ENCODE measurements at regions not wholly inside any gene's neighbourhood (a gene's known extent, or its start where the extent isn't known, plus 50 kb on each side); places are given as distances from the start of the nearest gene placed in this dataset.

DNA sequence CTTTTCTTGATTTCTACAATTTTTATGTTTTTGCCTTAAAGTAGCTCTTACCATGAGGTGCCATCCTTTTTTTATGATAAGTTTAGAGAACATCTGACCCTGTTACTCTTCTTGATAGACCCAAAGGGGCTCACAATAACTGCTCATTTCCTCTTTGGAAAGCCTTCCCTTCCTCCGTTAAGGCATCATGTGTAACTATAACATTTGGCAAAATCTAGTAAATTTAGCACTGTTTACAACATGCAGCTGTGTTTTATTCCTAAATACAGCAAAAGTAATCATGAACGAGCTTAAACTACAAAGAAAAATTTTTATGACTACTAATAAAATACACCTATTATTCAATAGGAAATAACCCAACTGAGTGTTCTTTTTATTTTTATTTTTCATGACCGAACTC is 705.1 kb downstream of the MAT2B start:
- H3K27ac ChIP-seq = no peak overlapping the region
- in situ Hi-C loops (cut with MboI) = no loop called here
- no peaks in the 10 kb centered on the region for H3K9me2 ChIP-seq (ENCODE audit: insufficient read depth)
- H3K79me2 ChIP-seq (ENCODE audit: insufficient read depth) = no peaks in the 10 kb centered on the region
- no peak overlapping the region for H3K4me3 ChIP-seq
- H3K4me1 ChIP-seq (ENCODE audit: insufficient read depth) = no peaks in the 10 kb centered on the region
- 12 to 26% methylated on average over 3 of the region's 3 CpGs for WGBS, 2 experiments (ENCODE audit: low coverage in 1 of 2, low lambda C conversion rate in 2 of 2, missing lambda C conversion rate in 2 of 2)
- no peaks in the 10 kb centered on the region for H3K36me3 ChIP-seq (ENCODE audit: low read depth)
- DNase-seq = no peak
- no peak overlapping the region for H3K9ac ChIP-seq
- TF ChIP-seq EZH2 (IDR thresholded peaks at IDR 0.05; ENCODE audit: insufficient read depth, poor library complexity, severe bottlenecking) = no peak
- TF ChIP-seq EZH2phosphoT487 (IDR thresholded peaks at IDR 0.05; ENCODE audit: insufficient read depth, low read depth) = no peak
- no peaks in the 10 kb centered on the region for H4K20me1 ChIP-seq (ENCODE audit: insufficient read depth)
- no peaks in the 10 kb centered on the region for H3F3A ChIP-seq (ENCODE audit: insufficient read depth)
- no peaks in the 10 kb centered on the region for H3K9me3 ChIP-seq (ENCODE audit: low read depth)
- H2AFZ ChIP-seq = no peak overlapping the region
- H3K27me3 ChIP-seq (replicated peaks; ENCODE audit: insufficient read depth) = no peaks in the 10 kb centered on the region
- H3K4me2 ChIP-seq (ENCODE audit: unreplicated experiment) = no peak overlapping the region

DNA sequence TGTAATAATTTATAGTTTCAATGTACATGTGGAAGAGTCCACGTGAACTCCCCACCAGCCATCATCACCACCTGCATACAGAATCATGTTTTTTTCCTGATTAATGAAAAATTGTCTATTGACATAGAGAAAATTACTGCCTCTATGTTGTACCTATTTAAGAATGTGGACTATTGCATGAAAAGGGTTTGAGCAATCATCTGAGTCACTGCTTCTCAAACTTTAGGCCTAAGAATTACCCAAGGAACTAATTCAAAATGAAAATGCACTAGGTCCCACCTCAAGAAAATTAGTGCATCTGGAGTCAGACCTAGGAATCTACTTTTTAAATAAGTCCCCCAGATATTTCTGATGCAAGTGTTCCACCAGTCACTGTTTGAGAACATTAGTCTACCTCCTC is 709.3 kb downstream of the MAT2B start:
- no peaks in the 10 kb centered on the region for H3K36me3 ChIP-seq (ENCODE audit: low read depth)
- no peak overlapping the region for H3K27ac ChIP-seq
- no peaks in the 10 kb centered on the region for H3K4me1 ChIP-seq (ENCODE audit: insufficient read depth)
- no peaks in the 10 kb centered on the region for H3K9me2 ChIP-seq (ENCODE audit: insufficient read depth)
- H3K79me2 ChIP-seq (ENCODE audit: insufficient read depth) = no peaks in the 10 kb centered on the region
- in situ Hi-C loops (cut with MboI) = no loop called here
- H3K4me2 ChIP-seq (ENCODE audit: unreplicated experiment) = no peak overlapping the region
- TF ChIP-seq EZH2phosphoT487 (IDR thresholded peaks at IDR 0.05; ENCODE audit: insufficient read depth, low read depth) (no peak), EZH2 (IDR thresholded peaks at IDR 0.05; ENCODE audit: insufficient read depth, poor library complexity, severe bottlenecking) (no peak)
- no peaks in the 10 kb centered on the region for H3K9me3 ChIP-seq (ENCODE audit: low read depth)
- no peak overlapping the region for H3K9ac ChIP-seq
- DNase-seq = no peak
- H3K27me3 ChIP-seq (replicated peaks; ENCODE audit: insufficient read depth) = no peaks in the 10 kb centered on the region
- no peaks in the 10 kb centered on the region for H3F3A ChIP-seq (ENCODE audit: insufficient read depth)
- no peaks in the 10 kb centered on the region for H4K20me1 ChIP-seq (ENCODE audit: insufficient read depth)
- 14 to 32% methylated on average over 1 of the region's 1 CpG for WGBS, 2 experiments (ENCODE audit: low coverage in 1 of 2, low lambda C conversion rate in 2 of 2, missing lambda C conversion rate in 2 of 2)
- H3K4me3 ChIP-seq = no peak overlapping the region
- H2AFZ ChIP-seq = no peak overlapping the region

DNA sequence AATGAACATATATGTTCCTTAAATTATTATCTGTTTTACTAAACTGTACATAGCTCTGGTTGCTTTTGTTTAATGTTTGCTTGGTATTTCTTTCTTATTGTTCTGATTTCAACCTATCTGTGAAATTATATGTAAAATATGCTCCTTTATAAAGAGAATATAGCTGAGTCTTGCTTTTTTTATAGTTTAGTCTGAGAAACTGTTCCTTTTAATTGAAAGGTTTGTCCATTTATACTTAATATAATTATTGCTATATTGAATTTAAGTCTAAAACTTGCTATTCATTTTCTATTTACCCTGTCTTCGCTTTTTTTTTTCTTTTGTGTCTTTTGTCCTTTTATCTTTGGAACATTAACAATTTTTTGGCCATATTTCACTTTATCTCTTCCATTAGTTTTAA is 712.0 kb downstream of the MAT2B start:
- DNase-seq = no peak
- in situ Hi-C loops (cut with MboI) = no loop called here
- 2 to 4% methylated on average over 1 of the region's 1 CpG for WGBS, 2 experiments (ENCODE audit: low coverage in 1 of 2, low lambda C conversion rate in 2 of 2, missing lambda C conversion rate in 2 of 2)
- H3K36me3 ChIP-seq (ENCODE audit: low read depth) = no peaks in the 10 kb centered on the region
- no peak overlapping the region for H3K27ac ChIP-seq
- no peaks in the 10 kb centered on the region for H3K27me3 ChIP-seq (replicated peaks; ENCODE audit: insufficient read depth)
- H3K4me2 ChIP-seq (ENCODE audit: unreplicated experiment) = no peak overlapping the region
- H3K79me2 ChIP-seq (ENCODE audit: insufficient read depth) = no peaks in the 10 kb centered on the region
- H3K9me2 ChIP-seq (ENCODE audit: insufficient read depth) = no peaks in the 10 kb centered on the region
- H4K20me1 ChIP-seq (ENCODE audit: insufficient read depth) = no peaks in the 10 kb centered on the region
- H3F3A ChIP-seq (ENCODE audit: insufficient read depth) = no peaks in the 10 kb centered on the region
- TF ChIP-seq EZH2 (IDR thresholded peaks at IDR 0.05; ENCODE audit: insufficient read depth, poor library complexity, severe bottlenecking) = no peak
- no peak overlapping the region for H2AFZ ChIP-seq
- H3K9me3 ChIP-seq (ENCODE audit: low read depth) = no peaks in the 10 kb centered on the region
- no peak overlapping the region for H3K4me3 ChIP-seq
- no peak overlapping the region for H3K9ac ChIP-seq
- no peaks in the 10 kb centered on the region for H3K4me1 ChIP-seq (ENCODE audit: insufficient read depth)

DNA sequence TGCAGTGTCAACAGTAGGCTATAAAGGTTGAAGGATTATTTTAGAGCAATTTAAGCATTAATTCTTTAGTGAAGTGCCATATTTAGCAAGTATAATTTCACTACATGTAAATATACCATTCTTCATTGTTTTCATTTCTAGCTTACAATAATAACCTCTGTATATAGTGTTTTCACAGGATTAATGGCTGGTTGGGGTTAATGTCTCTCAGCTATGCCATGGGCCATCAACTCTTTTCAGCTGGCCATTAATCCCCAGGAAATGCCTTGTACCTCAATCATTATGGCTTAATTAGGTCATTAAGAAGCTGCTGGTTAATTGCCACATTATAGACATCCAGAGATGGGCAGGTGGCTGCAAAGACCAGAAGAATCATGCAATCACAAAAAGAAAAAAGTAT is 715.1 kb downstream of the MAT2B start:
- Histone ChIP-seq H3K79me2 (ENCODE audit: insufficient read depth) (no peaks in the 10 kb centered on the region), H3K9ac (no peak overlapping the region), H3K36me3 (ENCODE audit: low read depth) (no peaks in the 10 kb centered on the region), H3K4me2 (ENCODE audit: unreplicated experiment) (no peak overlapping the region), H3K9me2 (ENCODE audit: insufficient read depth) (no peaks in the 10 kb centered on the region), H3K9me3 (ENCODE audit: low read depth) (no peaks in the 10 kb centered on the region), H3K27me3 (replicated peaks; ENCODE audit: insufficient read depth) (no peaks in the 10 kb centered on the region), H3K4me3 (no peak overlapping the region), H4K20me1 (ENCODE audit: insufficient read depth) (no peaks in the 10 kb centered on the region), H3K27ac (no peak overlapping the region), H2AFZ (no peak overlapping the region), H3K4me1 (ENCODE audit: insufficient read depth) (no peaks in the 10 kb centered on the region), H3F3A (ENCODE audit: insufficient read depth) (no peaks in the 10 kb centered on the region)
- no peak for DNase-seq
- in situ Hi-C loops (cut with MboI) = no loop called here
- no peak for TF ChIP-seq EZH2 (IDR thresholded peaks at IDR 0.05; ENCODE audit: insufficient read depth, poor library complexity, severe bottlenecking)

DNA sequence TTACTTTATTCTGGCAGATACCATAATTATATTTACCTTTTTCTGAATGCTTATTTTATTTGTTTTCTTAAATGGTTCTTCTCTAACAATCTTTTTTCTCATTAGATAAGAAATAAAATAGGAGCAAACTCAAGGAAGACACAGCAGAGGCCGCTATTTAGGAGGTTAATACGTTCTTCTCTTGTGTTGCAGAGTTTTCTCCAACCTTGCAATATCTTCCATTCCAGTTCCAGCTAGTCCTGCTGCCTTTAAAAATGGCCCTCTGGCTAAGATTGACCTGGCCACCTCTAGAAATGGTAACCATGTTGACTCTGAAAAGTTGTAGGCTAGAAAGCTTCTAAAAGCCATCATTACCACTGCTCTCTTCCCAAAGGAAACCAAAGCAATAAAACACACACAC is 718.8 kb downstream of the MAT2B start:
- Histone ChIP-seq H3K79me2 (ENCODE audit: insufficient read depth) (no peaks in the 10 kb centered on the region), H3F3A (ENCODE audit: insufficient read depth) (no peaks in the 10 kb centered on the region), H4K20me1 (ENCODE audit: insufficient read depth) (no peaks in the 10 kb centered on the region), H3K27ac (no peak overlapping the region), H3K9me3 (ENCODE audit: low read depth) (no peaks in the 10 kb centered on the region), H3K36me3 (ENCODE audit: low read depth) (no peaks in the 10 kb centered on the region), H3K27me3 (replicated peaks; ENCODE audit: insufficient read depth) (no peaks in the 10 kb centered on the region), H3K4me1 (ENCODE audit: insufficient read depth) (no peaks in the 10 kb centered on the region), H3K4me3 (no peak overlapping the region), H3K4me2 (ENCODE audit: unreplicated experiment) (no peak overlapping the region), H3K9me2 (ENCODE audit: insufficient read depth) (no peaks in the 10 kb centered on the region), H2AFZ (no peak overlapping the region), H3K9ac (no peak overlapping the region)
- WGBS, 2 experiments (ENCODE audit: low coverage in 1 of 2, low lambda C conversion rate in 2 of 2, missing lambda C conversion rate in 2 of 2) = 14 to 16% methylated on average over 2 of the region's 2 CpGs
- in situ Hi-C loops (cut with MboI) = no loop called here
- no peak for DNase-seq
- TF ChIP-seq EZH2 (IDR thresholded peaks at IDR 0.05; ENCODE audit: insufficient read depth, poor library complexity, severe bottlenecking) (no peak), EZH2phosphoT487 (IDR thresholded peaks at IDR 0.05; ENCODE audit: insufficient read depth, low read depth) (no peak)
